ENCODE measurements at regions not wholly inside any gene's neighbourhood (a gene's known extent, or its start where the extent isn't known, plus 50 kb on each side); places are given as distances from the start of the nearest gene placed in this dataset.

GRCh38 chr2:122061206-122061605 is 305.8 kb downstream of the TSN start:
- DNase-seq (ENCODE audit: low spot score), result no peak
- ATAC-seq (ENCODE audit: insufficient number of reproducible peaks, low FRiP score, low read depth), result no peak
- Histone ChIP-seq H3K27me3 (replicated peaks; ENCODE audit: insufficient read depth) (no peaks in the 10 kb centered on the region), H3K4me3 (no peak overlapping the region), H3K9me3 (no peaks in the 10 kb centered on the region), H3K36me3 (no peaks in the 10 kb centered on the region), H3K27ac (no peak overlapping the region), H3K4me1 (ENCODE audit: control insufficient read depth in 1 of 2, low read depth in 2 of 2) (no peaks in the 10 kb centered on the region)
- no peak for TF ChIP-seq CTCF (IDR thresholded peaks at IDR 0.05)

GRCh38 chr2:122061831-122062230 is 306.4 kb downstream of the TSN start:
- Histone ChIP-seq H3K9me3 (no peaks in the 10 kb centered on the region), H3K36me3 (no peaks in the 10 kb centered on the region), H3K4me3 (no peak overlapping the region), H3K27me3 (replicated peaks; ENCODE audit: insufficient read depth) (no peaks in the 10 kb centered on the region), H3K4me1 (ENCODE audit: control insufficient read depth in 1 of 2, low read depth in 2 of 2) (no peaks in the 10 kb centered on the region), H3K27ac (no peak overlapping the region)
- ATAC-seq (ENCODE audit: insufficient number of reproducible peaks, low FRiP score, low read depth) (no peak), DNase-seq (ENCODE audit: low spot score) (no peak)
- TF ChIP-seq CTCF (IDR thresholded peaks at IDR 0.05), result no peak

GRCh38 chr2:122062506-122062905 is 307.1 kb downstream of the TSN start:
- DNase-seq (ENCODE audit: low spot score) (no peak), ATAC-seq (ENCODE audit: insufficient number of reproducible peaks, low FRiP score, low read depth) (no peak)
- Histone ChIP-seq H3K4me1 (ENCODE audit: control insufficient read depth in 1 of 2, low read depth in 2 of 2) (no peaks in the 10 kb centered on the region), H3K27me3 (replicated peaks; ENCODE audit: insufficient read depth) (no peaks in the 10 kb centered on the region), H3K4me3 (no peak overlapping the region), H3K9me3 (no peaks in the 10 kb centered on the region), H3K36me3 (no peaks in the 10 kb centered on the region), H3K27ac (no peak overlapping the region)
- TF ChIP-seq CTCF (IDR thresholded peaks at IDR 0.05), result no peak

- TF ChIP-seq CTCF (IDR thresholded peaks at IDR 0.05), result no peak
- H3K9me3 ChIP-seq, result no peaks in the 10 kb centered on the region
- no peaks in the 10 kb centered on the region for H3K27me3 ChIP-seq (replicated peaks; ENCODE audit: insufficient read depth)
- no peak overlapping the region for H3K4me3 ChIP-seq
- no peaks in the 10 kb centered on the region for H3K36me3 ChIP-seq
- no peak overlapping the region for H3K27ac ChIP-seq
- DNase-seq (ENCODE audit: low spot score) (no peak), ATAC-seq (ENCODE audit: insufficient number of reproducible peaks, low FRiP score, low read depth) (no peak)
- H3K4me1 ChIP-seq (ENCODE audit: control insufficient read depth in 1 of 2, low read depth in 2 of 2), result no peaks in the 10 kb centered on the region
Observed at GRCh38 chr2:122063716-122064115, 308.3 kb downstream of the TSN start.

- no peak overlapping the region for H3K27ac ChIP-seq
- no peak overlapping the region for H3K4me3 ChIP-seq
- TF ChIP-seq CTCF (IDR thresholded peaks at IDR 0.05), result no peak
- H3K27me3 ChIP-seq (replicated peaks; ENCODE audit: insufficient read depth), result no peaks in the 10 kb centered on the region
- ATAC-seq (ENCODE audit: insufficient number of reproducible peaks, low FRiP score, low read depth), result no peak
- H3K9me3 ChIP-seq, result no peaks in the 10 kb centered on the region
- DNase-seq (ENCODE audit: low spot score), result no peak
- H3K4me1 ChIP-seq (ENCODE audit: control insufficient read depth in 1 of 2, low read depth in 2 of 2), result no peaks in the 10 kb centered on the region
- H3K36me3 ChIP-seq, result no peaks in the 10 kb centered on the region
Observed at GRCh38 chr2:122070241-122070731, 314.8 kb downstream of the TSN start.
